NCI-H524 treated with DMSO at 0.1 percent for 48 hours (cell line): ENCODE measurements at regions not wholly inside any gene's neighbourhood (a gene's known extent, or its start where the extent isn't known, plus 50 kb on each side); places are given as distances from the start of the nearest gene placed in this dataset.

Experiments
- DNase-seq: peaks from one replicate; lab custom pipeline; 2025; lab: John Stamatoyannopoulos, UW

DNA sequence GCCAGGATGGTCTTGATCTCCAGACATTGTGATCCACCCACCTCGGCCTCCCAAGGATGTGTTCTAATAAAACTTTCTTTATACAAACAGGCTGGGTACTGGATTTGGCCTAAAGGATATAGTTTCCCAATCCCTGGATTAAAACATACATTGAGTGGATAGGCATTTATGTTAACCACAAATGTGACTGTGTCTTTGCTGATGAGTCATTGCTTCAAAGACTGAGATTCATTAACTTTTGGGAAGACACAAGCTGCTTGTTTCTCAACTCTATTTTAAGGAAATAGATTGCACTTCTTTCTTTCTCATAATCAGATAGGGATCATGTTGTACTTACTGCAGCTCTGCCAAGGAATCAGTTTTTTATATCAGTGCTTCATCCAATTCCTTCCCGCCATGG lies 131.3 kb upstream of the AGA start:
- no peak for DNase-seq

DNA sequence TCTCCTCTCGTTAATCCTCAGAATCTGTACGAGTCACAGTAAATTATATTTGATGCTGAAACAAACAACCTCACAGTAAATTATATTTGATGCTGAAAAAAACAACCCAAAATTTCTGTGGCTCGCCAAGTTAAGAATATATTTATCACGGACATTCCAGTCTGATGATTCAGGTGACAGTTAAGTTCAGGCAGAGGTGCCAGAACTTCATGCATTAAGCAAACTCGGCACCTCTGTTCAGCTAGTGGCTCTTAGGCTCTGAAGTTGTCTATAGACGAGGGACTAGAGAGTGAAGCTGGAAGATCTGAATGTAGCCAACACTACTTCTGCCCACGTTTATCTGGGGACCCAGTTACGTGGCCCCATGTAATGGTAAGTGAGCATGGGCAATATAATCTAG lies 132.2 kb upstream of the AGA start:
- no peak for DNase-seq

DNA sequence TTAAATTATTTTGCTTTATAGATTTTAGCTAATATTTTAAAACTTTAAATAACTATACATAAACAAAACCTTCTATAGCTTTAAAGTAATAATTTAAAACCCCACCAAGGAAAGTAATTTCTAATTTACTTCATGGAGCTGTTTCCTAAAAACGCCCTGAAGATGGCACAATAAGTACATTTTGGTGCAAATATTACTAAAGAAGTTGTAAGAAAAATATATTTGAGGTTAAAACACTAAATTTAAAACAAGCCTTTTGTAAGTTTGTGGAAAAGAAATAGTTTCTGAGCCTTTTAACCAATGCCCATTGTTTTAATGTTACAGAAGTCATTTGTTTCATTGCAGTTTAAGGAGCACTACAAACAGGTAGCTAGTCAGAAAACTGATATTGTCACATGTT lies 137.4 kb upstream of the AGA start:
- no peak for DNase-seq

DNA sequence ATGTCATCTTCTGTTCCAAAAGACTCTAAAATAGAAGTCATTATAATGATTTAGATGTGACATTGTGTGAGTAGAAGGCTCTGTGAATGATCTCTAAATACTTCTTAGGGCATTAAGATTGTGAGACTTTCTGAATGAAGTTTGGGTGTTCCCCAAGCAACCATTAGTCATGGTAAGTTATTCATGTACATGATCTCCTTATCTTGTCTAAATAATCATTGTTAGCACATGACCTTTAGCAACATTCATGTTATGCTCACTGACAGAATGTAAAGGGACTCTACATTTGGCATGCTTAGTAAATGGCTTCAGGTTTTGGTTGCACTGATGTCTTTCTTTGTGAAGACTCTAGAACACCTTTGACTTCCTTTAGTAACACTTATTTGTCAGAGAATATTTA lies 140.8 kb upstream of the AGA start:
- no peak for DNase-seq

DNA sequence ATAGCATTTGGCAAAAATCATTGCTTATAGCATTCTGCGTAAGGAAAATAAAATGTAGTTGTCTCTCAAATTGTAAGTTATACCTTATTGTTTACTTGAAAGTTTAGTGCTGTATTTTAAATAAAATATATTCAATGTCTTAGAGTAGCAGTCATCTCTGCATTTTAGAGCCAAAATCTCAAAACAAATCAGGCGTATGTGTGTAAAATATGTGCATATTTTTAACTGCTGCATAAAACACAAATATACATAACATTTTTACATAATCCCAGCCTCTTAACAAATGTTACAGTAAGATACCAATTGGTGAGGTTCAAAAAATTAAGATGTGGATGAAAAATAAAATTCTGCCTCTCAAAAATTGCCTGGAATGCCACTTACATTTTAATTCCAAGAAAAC lies 145.8 kb upstream of the AGA start:
- DNase-seq = no peak

DNA sequence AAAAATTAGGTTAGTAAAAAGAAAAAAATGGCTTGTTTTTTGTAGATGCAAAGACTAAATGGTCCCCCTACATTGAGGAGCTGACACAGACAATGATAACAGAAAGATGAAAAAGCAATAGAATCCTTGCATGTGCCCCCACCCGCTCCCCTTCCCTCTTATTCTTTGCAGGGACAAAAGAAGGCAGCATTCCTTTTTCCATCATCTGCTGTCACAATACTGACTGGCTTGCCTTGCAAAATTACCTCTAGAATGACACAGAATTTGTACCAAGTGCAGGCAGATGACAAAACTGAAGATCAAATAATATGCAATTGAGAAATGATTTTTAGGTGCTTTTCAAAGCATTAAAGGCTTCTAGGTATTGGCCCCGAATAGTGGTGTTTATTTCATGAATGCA lies 153.1 kb upstream of the AGA start:
- no peak for DNase-seq

DNA sequence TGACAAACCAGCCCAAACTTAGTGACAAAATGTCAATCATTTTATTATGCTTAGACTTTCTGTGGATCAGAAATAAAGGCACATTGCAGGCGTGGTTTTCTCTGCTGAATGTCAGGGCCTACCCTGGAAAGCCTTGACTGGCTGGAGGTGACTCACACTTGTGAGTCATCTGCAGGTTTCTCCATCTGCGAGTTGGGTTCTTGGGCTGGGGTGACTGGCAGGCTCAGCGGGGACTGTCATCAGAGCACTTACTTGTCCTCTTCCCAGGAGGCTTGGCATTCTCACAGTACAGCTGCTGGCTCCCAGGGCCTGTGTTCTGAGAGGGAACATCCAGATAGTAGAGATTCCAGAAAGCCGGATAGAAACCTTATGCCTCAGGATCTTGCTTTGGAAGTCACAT lies 153.8 kb upstream of the AGA start:
- DNase-seq = no peak

DNA sequence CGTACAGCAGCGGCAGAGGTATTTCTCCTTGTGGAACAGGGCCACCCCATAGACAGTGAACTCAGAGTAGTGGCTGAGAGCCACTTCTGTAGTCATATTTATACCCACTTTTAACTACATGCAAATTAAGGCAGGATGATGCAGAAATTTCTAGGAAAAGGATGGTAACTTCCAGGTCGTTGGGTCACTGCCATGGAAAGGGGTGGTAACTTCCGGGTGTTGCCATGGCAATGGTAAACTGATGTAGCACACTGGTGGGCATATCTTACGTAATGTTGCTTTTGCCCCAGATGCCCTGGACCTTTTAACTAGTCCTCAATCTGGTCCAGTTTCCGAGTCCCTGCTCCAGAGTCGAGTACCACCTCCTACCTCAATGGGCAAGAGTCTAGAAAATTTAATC lies 154.8 kb upstream of the AGA start:
- DNase-seq = no peak

DNA sequence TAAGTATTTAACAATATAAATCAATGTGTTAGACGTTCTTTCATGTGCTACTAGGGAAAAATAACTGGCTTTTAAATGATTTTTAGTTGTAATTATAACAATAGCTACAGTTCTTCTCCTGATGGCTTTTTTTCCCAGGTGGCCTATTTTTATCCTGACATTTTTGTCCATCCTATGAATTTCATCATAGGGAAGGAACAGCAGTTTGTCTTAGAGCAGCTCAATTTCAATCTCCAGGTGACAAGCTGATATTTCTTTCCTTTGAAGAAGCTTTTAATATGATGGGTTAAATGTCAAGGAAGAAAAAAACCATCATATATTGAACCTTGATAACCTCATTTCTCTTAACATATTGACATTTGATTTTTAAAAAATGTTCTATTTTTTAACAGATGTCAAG lies 163.0 kb upstream of the AGA start:
- no peak for DNase-seq

DNA sequence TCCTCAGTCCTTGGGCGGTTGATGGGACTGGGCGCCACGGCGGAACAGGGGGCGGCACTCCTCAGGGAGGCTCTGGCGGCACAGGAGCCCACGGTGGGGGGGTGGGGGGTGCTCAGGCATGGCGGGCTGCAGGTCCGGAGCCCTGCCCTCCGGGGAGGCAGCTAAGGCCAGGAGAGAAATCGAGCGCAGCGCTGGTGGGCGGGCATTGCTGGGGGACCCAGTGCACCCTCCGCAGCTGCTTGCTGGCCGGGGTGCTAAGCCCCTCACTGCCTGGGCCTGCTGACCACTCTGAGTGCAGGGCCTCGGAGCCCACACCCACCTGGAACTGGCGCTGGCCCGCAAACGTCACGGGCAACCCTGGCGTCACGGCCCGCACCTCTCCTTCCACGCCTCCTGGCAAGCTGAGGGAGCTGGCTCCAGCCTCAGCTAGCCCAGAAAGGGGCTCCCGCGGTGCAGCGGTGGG lies 164.9 kb upstream of the AGA start:
- no peak for DNase-seq

DNA sequence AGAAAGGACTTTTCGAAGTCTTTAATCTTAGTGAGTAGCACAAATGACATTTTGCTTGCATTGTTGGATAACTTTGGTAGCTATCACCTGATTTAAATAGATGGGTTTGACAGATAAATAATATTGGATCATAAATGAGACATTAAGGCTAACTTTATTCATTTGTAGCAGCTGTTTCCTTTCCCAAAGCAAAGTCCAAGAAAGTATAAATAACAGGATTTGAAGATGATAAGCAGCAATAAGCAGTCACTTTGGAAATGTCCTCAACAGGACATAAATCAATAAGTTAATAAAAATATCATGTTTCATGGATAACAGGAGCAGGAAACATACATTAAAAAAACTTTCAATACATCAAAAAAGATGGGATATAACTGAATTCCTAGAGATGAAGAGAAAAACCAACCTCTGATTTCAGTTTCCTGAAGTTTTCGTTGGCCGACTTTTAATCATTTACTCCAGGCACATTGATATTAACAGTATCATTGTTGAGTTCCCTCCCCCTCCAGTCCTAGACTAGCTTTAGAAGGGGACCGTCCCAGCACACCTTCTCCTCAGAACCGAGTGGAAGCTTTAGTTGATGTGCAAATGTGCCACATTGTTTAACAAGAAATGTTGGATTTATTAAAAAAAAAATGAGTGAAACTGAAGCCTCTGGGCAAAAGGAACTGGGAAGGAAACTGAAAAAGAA lies 169.9 kb upstream of the AGA start:
- DNase-seq = no peak

DNA sequence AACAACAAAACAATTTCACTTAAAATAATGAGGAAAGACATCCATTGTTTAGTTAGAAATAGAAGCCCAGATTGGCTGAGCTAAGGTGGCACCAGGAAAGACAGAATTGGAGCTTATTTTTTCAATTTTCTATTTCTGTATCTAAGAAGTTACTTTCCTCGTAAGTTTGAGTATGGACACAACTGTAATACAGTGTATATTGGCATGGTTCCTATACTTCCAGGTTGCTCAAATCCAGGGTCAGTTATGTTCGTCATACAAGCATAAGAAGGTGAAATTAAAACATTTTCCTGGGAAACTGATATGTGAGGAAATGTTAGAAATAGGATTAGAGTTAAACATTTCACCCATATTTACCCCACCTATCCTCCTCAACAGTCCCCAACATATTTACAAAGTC lies 170.4 kb upstream of the AGA start:
- DNase-seq = no peak

DNA sequence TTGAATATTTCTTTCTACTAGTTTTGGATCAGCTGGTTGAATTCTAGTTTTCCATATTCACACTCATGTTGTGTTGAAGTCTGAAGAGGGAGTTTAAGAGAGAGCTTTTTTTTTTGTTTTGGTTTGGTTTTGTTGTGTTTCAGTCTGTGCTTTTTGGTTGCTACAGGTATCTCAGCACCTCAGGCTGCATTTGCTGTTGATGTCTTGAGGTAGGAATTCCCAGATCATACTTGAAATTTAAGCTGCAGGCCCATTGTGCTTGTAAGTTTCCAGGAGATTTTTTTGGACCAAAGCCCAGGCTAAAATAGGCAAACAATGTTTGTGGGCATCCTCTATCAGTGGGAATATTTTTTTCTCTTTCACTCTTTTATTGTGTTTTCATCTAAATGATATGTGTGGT lies 190.2 kb upstream of the AGA start:
- DNase-seq = no peak

DNA sequence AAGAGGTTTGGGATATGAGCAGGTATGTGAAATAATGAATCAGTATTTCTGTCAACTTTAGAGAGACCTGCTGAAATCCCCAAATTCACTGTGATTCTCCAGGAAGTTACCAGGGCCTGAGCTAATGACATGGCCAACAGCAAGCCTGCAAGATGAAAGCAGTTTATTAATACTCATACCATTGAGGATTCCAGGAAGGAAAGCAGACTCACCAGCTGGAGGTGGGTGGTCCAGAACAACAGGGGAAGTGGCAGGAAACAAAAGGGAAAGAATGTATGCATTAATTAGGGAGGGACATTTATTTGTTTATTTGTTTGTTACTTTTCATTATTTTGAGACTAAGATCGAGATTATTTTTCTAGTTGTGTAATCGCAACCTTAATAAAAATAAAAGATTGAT lies 196.6 kb upstream of the AGA start:
- no peak for DNase-seq

DNA sequence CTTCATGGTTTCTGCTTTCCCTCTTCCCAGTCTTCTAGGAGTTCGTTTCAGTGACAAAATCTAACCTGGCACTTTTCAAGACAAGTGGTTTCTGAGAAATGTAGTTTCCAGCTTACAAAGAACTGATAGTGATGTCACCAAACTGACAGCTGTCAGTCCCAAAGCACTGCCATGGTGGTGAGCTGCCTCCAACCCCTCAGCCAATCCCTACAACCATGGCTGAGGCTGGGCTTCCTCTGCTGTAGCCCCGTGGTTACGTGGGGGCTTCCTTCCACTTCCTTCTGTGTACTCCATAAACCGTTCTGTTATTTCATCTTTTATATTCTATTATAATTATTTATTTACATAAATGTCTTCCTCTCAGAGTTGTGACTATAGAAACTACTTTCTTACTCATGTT lies 198.6 kb upstream of the AGA start:
- DNase-seq = no peak

DNA sequence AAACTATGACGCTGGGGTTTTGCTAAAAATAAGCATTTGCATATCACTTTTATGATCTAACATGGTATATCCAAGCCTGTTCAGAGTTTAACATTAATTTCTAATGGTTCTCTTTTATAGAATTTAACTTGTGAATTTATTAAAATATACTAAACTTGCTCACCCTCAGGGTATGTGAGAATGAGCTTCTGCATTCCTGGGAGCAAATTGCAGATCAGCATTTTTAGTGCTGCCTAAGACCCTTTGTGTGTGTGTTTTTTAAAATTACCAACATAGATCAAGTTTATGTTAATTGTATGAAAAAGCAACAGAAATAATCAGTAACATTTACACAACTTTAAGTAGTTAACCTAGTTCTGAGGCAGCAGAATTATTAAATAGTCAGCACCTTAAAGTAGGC lies 218.0 kb upstream of the AGA start:
- no peak for DNase-seq

DNA sequence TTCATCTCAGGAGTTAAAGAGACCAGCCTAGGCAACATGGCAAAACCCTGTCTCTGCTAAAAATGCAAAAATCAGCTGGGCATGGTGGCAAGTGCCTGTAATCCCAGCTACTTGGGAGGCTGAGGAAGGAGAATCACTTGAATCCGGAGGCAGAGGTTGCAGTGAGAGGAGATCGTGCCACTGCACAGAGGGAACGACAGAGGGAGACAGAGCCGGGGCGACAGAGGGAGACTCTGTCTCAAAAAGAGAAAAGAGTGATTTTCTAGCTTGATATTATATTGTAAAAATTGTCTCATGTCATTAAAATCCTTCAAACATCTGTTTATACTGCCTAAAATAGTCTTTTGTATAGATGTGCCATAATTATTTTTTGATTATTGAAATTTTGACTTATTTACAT lies 225.4 kb upstream of the AGA start:
- DNase-seq = no peak

DNA sequence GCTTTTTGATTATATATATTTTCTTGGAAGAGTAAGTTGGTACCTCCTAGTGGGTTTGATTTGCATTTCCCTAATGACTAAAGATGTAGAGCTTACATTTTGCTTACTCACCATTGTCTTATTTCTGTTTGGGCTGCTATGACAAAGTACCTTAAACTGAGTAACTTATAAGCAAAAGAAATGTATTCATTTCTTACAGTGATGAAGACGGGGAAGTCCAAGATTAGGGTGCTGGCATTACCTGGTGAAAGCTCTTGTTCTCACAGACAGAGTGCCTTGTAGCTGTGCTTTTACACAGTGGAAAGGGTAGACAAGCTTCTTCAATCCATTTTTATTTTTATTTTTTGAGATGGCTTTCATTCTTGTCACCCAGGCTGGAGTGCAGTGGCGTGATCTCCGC lies 229.2 kb upstream of the AGA start:
- DNase-seq = no peak

DNA sequence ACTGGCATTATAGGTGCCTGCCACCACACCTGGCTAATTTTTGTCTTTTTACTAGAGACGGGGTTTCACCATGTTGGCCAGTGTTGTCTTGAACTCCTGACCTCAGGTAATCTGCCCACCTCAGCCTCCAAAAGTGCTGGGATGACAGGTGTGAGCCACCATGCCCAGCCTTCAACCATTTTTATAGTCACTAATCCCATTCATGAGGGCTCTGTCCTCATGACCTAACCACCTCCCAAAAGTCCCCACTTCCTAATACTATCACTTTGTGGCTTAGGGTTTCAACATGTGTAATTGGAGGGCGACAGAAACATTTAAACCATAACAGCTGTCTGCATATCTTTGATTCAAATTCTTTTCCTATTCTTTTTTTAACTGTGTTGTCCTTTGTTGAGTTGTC lies 229.6 kb upstream of the AGA start:
- DNase-seq = no peak

DNA sequence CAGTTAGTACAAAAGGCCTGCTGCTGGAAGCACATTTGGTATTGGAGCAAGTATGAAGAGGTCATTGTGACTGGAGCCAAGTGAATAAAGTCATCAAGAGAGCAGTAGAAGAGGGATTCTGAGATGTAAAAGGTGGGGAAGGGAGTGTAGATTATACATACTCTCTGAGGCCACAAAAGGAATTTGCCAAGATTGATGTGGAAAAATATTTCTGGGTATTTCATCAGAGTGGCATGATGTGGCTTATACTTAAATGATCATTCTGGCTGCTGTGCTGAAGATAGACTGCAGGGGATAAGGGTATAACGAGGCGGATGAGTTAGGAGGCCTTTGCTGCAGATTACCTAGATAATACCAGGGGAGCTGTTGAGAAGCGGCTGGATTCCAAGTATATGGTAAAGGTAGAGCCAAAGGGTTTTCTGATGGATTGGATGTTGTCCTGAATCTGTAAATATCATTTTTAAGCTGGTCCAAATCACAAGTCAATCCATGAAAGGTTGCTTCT lies 231.8 kb upstream of the AGA start:
- no peak for DNase-seq

DNA sequence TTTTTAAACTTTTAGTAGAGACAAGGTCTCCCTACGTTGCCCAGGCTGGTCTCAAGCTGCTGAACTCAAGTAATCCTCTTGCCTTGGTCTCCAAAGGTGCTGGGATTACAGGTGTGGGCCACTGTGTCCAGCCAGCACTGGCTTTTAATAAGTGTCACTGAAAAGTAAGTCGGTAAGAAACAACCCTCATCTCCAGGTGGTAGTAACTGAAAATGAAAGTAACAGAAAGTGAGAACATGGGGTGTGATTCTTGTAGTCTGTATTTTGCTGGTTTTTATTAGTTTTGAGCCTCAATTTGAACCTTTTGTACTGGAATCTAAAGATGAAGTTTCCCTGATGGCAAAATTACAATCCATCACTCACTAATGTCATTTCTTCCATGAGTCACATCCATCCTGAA lies 238.1 kb upstream of the AGA start:
- no peak for DNase-seq

DNA sequence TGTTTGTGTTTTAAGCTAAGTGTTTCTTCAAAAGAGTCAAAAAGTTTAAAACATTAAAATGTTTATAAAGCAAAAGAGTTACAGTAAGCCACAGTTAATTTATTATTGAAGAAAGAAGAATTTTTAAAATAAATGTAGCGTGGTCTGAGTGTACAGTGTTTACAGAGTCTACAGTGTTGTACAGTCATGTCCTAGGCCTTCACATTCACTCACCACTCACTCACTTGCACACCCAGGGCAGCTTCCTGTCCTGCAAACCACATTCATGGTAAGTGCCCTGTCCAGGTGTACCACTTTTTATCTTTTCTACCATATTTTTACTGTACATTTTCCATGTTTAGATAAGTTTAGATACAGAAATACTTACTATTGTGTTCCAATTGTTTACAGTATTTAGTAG lies 239.7 kb upstream of the AGA start:
- no peak for DNase-seq

DNA sequence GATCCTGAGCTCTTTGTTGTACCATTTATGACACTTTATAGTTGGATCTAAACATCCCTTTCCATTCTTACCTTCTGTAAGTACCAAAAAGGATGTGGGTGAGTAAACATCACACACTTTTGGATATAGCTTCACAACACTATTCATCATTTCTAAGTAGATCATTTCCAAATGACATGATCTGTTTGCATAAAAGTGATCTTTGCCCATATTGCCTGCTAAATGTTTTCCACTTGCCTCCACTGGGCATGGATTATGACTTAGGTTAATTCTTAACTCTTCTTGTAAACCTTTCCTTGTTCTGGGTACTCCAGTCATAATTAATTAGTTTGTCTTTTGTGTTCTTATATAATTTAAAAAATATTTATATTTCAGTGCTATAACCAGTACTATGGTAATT lies 244.9 kb upstream of the AGA start:
- DNase-seq = no peak

DNA sequence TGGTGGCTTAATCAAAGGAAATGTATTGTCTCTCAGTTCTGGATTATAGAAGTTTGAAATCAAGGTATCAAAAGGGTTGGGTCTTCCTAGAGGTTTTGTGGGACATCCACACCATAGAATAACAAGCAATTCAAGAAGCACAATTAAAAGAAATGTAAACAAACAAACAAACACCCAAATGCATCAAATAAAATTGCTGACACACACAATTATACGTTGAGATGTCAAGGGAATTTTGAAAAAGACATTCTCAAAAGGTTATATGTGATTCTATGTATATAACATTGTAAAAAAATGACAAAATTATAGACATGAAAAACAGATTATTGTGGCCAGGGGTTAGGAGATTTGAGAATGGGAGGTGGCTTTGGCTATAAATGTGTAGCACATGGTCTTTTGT lies 250.7 kb upstream of the AGA start:
- no peak for DNase-seq
